ENCODE measurements at regions not wholly inside any gene's neighbourhood (a gene's known extent, or its start where the extent isn't known, plus 50 kb on each side); places are given as distances from the start of the nearest gene placed in this dataset.

- TF ChIP-seq, protein P1, sequence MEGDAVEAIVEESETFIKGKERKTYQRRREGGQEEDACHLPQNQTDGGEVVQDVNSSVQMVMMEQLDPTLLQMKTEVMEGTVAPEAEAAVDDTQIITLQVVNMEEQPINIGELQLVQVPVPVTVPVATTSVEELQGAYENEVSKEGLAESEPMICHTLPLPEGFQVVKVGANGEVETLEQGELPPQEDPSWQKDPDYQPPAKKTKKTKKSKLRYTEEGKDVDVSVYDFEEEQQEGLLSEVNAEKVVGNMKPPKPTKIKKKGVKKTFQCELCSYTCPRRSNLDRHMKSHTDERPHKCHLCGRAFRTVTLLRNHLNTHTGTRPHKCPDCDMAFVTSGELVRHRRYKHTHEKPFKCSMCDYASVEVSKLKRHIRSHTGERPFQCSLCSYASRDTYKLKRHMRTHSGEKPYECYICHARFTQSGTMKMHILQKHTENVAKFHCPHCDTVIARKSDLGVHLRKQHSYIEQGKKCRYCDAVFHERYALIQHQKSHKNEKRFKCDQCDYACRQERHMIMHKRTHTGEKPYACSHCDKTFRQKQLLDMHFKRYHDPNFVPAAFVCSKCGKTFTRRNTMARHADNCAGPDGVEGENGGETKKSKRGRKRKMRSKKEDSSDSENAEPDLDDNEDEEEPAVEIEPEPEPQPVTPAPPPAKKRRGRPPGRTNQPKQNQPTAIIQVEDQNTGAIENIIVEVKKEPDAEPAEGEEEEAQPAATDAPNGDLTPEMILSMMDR (IDR thresholded peaks at IDR 0.05; ENCODE audit: low read depth, low read length): no peak
- TF ChIP-seq POLR2A (IDR thresholded peaks at IDR 0.05; ENCODE audit: extremely low read depth, insufficient read length): no peak
- TF ChIP-seq, protein P2, sequence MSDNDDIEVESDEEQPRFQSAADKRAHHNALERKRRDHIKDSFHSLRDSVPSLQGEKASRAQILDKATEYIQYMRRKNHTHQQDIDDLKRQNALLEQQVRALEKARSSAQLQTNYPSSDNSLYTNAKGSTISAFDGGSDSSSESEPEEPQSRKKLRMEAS (IDR thresholded peaks at IDR 0.05; ENCODE audit: low read depth, low read length): no peak
These were observed 222.4 kb downstream of the CD47 start for GRCh38 chr3:107868449-107868848.
